H9 (cell line): ENCODE measurements at regions not wholly inside any gene's neighbourhood (a gene's known extent, or its start where the extent isn't known, plus 50 kb on each side); places are given as distances from the start of the nearest gene placed in this dataset.

Source experiments
- DNase-seq: peaks from one replicate; pipeline ENCODE4 v3.0.0-alpha.2; 2017
- H2AFZ ChIP-seq: one replicate; pipeline ENCODE4 v1.6.1; 2013; ENCODE audit warnings: mild to moderate bottlenecking, low read length, control low read depth, moderate library complexity
- H2AK5ac ChIP-seq: 2 replicates; pipeline ENCODE4 v1.6.1; 2013; ENCODE audit warnings: low read length, control low read depth, mixed read lengths; ENCODE audit not compliant: insufficient read length
- H2BK120ac ChIP-seq: one replicate; pipeline ENCODE4 v1.6.1; 2013; ENCODE audit warnings: low read depth, mild to moderate bottlenecking, low read length, control low read depth, inconsistent platforms; ENCODE audit not compliant: poor library complexity, severe bottlenecking
- H2BK12ac ChIP-seq: 2 replicates; pipeline ENCODE4 v1.6.1; 2013; ENCODE audit warnings: low read length, control low read depth, mixed read lengths, low read depth; ENCODE audit not compliant: insufficient read length
- H2BK15ac ChIP-seq: 2 replicates; pipeline ENCODE4 v1.6.1; 2013; ENCODE audit warnings: low read depth, low read length, control low read depth
- H2BK20ac ChIP-seq: one replicate; pipeline ENCODE4 v1.6.1; 2013; ENCODE audit warnings: low read depth, mild to moderate bottlenecking, low read length, control low read depth, inconsistent platforms; ENCODE audit not compliant: poor library complexity, severe bottlenecking
- H2BK5ac ChIP-seq: 2 replicates; pipeline ENCODE4 v1.6.1; 2013; ENCODE audit warnings: low read length, control low read depth, mixed read lengths; ENCODE audit not compliant: insufficient read length
- H3K14ac ChIP-seq: 2 replicates; pipeline ENCODE4 v1.6.1; 2013; ENCODE audit warnings: low read length, control low read depth; ENCODE audit not compliant: insufficient read depth
- H3K18ac ChIP-seq: 2 replicates; pipeline ENCODE4 v1.6.1; 2013; ENCODE audit warnings: low read depth, mild to moderate bottlenecking, mixed read lengths, low read length, control low read depth; ENCODE audit not compliant: insufficient read length
- H3K23ac ChIP-seq: 2 replicates; pipeline ENCODE4 v1.6.1; 2013; ENCODE audit warnings: low read length, control low read depth, mixed read lengths, low read depth; ENCODE audit not compliant: insufficient read length
- H3K23me2 ChIP-seq: 2 replicates; pipeline ENCODE4 v1.6.1; 2013; ENCODE audit warnings: low read depth, mild to moderate bottlenecking, mixed read lengths, low read length, control low read depth; ENCODE audit not compliant: insufficient read length, poor library complexity, severe bottlenecking
- H3K27ac ChIP-seq: 2 replicates; pipeline ENCODE4 v1.5.1; 2013; ENCODE audit warnings: low read length, control low read depth, mixed read lengths, low read depth; ENCODE audit not compliant: insufficient read length
- H3K27me3 ChIP-seq: 2 replicates; pipeline ENCODE4 v1.6.1; 2013; ENCODE audit warnings: low read length, control low read depth, inconsistent platforms; ENCODE audit not compliant: insufficient read depth
- H3K4ac ChIP-seq: 2 replicates; pipeline ENCODE4 v1.6.1; 2013; ENCODE audit warnings: low read depth, mild to moderate bottlenecking, control low read depth, inconsistent platforms, low read length, moderate library complexity
- H3K4me1 ChIP-seq: 2 replicates; pipeline ENCODE4 v1.6.1; 2013; ENCODE audit warnings: low read length, control low read depth, inconsistent platforms; ENCODE audit not compliant: insufficient read depth
- H3K4me2 ChIP-seq: 2 replicates; pipeline ENCODE4 v1.6.1; 2013; ENCODE audit warnings: low read length, control low read depth, mixed read lengths; ENCODE audit not compliant: insufficient read length, insufficient read depth
- H3K56ac ChIP-seq: 2 replicates; pipeline ENCODE4 v1.6.1; 2013; ENCODE audit warnings: low read depth, mild to moderate bottlenecking, mixed read lengths, low read length, control low read depth; ENCODE audit not compliant: insufficient read length
- H3K79me1 ChIP-seq: 2 replicates; pipeline ENCODE4 v1.6.1; 2013; ENCODE audit warnings: low read depth, mild to moderate bottlenecking, moderate library complexity, low read length, control low read depth, inconsistent platforms; ENCODE audit not compliant: insufficient read depth, poor library complexity, severe bottlenecking
- H3K79me2 ChIP-seq: 2 replicates; pipeline ENCODE4 v1.6.1; 2013; ENCODE audit warnings: low read length, control low read depth, inconsistent platforms; ENCODE audit not compliant: insufficient read depth
- H3K9ac ChIP-seq: 2 replicates; pipeline ENCODE4 v1.6.1; 2013; ENCODE audit warnings: low read length, control low read depth, mixed read lengths; ENCODE audit not compliant: insufficient read length; ENCODE audit errors: extremely low read depth
- H3K9me3 ChIP-seq: one replicate; pipeline ENCODE4 v1.6.1; 2013; ENCODE audit warnings: low read depth, low read length, inconsistent platforms; ENCODE audit not compliant: control insufficient read depth
- H3T11ph ChIP-seq: one replicate; pipeline ENCODE4 v1.6.1; 2013; ENCODE audit warnings: mild to moderate bottlenecking, low read length, control low read depth, inconsistent platforms
- H4K20me1 ChIP-seq: one replicate; pipeline ENCODE4 v1.6.1; 2013; ENCODE audit not compliant: control insufficient read depth, insufficient read length, insufficient read depth
- H4K5ac ChIP-seq: 2 replicates; pipeline ENCODE4 v1.6.1; 2013; ENCODE audit warnings: low read depth, mild to moderate bottlenecking, mixed read lengths, low read length, control low read depth; ENCODE audit not compliant: insufficient read length
- H4K8ac ChIP-seq: replicated peaks from 2 replicates; pipeline ENCODE4 v1.6.1; 2013; ENCODE audit warnings: low read length, control low read depth, mixed read lengths, low read depth; ENCODE audit not compliant: insufficient read length
- H4K91ac ChIP-seq: 2 replicates; pipeline ENCODE4 v1.6.1; 2013; ENCODE audit warnings: low read depth, mild to moderate bottlenecking, moderate library complexity, mixed read lengths, low read length, control low read depth; ENCODE audit not compliant: insufficient read length
- H3K27ac Mint-ChIP-seq, 3 experiments: 2 replicates in 2 of 3; 3 replicates in 1 of 3; pipeline ENCODE4 v1.8.0; 2020 to 2021; ENCODE audit warnings: mixed read lengths in 3 of 3, mild to moderate bottlenecking in 1 of 3, moderate library complexity in 1 of 3
- H3K27me3 Mint-ChIP-seq: 2 replicates; pipeline ENCODE4 v1.8.0; 2021; ENCODE audit warnings: low read depth, mild to moderate bottlenecking, moderate library complexity, mixed read lengths
- H3K36me3 Mint-ChIP-seq, 3 experiments: 2 replicates in 2 of 3; 3 replicates in 1 of 3; pipeline ENCODE4 v1.8.0; 2020 to 2021; ENCODE audit warnings: low read depth in 3 of 3, mixed read lengths in 3 of 3; ENCODE audit not compliant: insufficient read depth in 1 of 3
- H3K4me1 Mint-ChIP-seq, 2 experiments: 2 replicates each; pipeline ENCODE4 v1.8.0; 2020; ENCODE audit warnings: mixed read lengths in 2 of 2
- H3K4me3 Mint-ChIP-seq, 2 experiments: 2 replicates in 1 of 2; 3 replicates in 1 of 2; pipeline ENCODE4 v1.8.0; 2020 to 2021; ENCODE audit warnings: mild to moderate bottlenecking in 2 of 2, mixed read lengths in 2 of 2, moderate library complexity in 1 of 2
- H3K9me3 Mint-ChIP-seq, 2 experiments: 2 replicates in 1 of 2; 3 replicates in 1 of 2; pipeline ENCODE4 v1.8.0; 2020; ENCODE audit warnings: mild to moderate bottlenecking in 2 of 2, mixed read lengths in 2 of 2, moderate library complexity in 1 of 2
- WGBS: extraction: QIAGEN DNeasy Blood & Tissue Kit; methylation state at CpG from one replicate; pipeline ENCODE4 v1.1.7; 2013; ENCODE audit warnings: missing lambda C conversion rate, low lambda C conversion rate, mixed read lengths; ENCODE audit not compliant: insufficient read length; ENCODE audit errors: extremely low coverage; 5-methylcytosine and 5-hydroxymethylcytosine counted together
- TF ChIP-seq, protein P1 (sequence below): fragments of 200-600 bp; sonication (generic); conservative IDR thresholded peaks from 3 replicates; pipeline ENCODE4 v1.8.0; 2021; ENCODE audit warnings: antibody characterized with exemption, mild to moderate bottlenecking

- Histone ChIP-seq H3K27me3 (no peaks in the 10 kb centered on the region), H2BK120ac (no peak overlapping the region), H2AK5ac (no peak overlapping the region), H3K18ac (no peak overlapping the region), H3K23me2 (no peaks in the 10 kb centered on the region), H2BK20ac (no peak overlapping the region), H4K8ac (no peak overlapping the region), H2AFZ (no peak overlapping the region), H4K20me1 (no peaks in the 10 kb centered on the region), H3K79me2 (no peaks in the 10 kb centered on the region), H3K9ac (no peak overlapping the region), H3T11ph (no peak overlapping the region), H4K91ac (no peak overlapping the region), H3K4me1 (no peaks in the 10 kb centered on the region), H3K14ac (no peak overlapping the region; the same call in 1 of the 2 replicates), H3K4ac (no peak overlapping the region), H3K23ac (no peak overlapping the region), H3K79me1 (no peaks in the 10 kb centered on the region), H3K4me2 (no peak overlapping the region), H3K9me3 (no peaks in the 10 kb centered on the region), H2BK5ac (no peak overlapping the region), H2BK15ac (no peak overlapping the region), H4K5ac (no peak overlapping the region), H3K27ac (no peak overlapping the region), H3K56ac (no peak overlapping the region), H2BK12ac (no peak overlapping the region)
- Mint-ChIP-seq H3K4me3 (no peak overlapping the region), H3K27ac (no peak overlapping the region), H3K4me1 (peaks cover 14 to 21% of the 10 kb centered on the region in 2 experiments), H3K27me3 (peaks cover 1% of the 10 kb centered on the region), H3K36me3 (no peaks in the 10 kb centered on the region), H3K9me3 (no peaks in the 10 kb centered on the region)
- TF ChIP-seq, protein P1, sequence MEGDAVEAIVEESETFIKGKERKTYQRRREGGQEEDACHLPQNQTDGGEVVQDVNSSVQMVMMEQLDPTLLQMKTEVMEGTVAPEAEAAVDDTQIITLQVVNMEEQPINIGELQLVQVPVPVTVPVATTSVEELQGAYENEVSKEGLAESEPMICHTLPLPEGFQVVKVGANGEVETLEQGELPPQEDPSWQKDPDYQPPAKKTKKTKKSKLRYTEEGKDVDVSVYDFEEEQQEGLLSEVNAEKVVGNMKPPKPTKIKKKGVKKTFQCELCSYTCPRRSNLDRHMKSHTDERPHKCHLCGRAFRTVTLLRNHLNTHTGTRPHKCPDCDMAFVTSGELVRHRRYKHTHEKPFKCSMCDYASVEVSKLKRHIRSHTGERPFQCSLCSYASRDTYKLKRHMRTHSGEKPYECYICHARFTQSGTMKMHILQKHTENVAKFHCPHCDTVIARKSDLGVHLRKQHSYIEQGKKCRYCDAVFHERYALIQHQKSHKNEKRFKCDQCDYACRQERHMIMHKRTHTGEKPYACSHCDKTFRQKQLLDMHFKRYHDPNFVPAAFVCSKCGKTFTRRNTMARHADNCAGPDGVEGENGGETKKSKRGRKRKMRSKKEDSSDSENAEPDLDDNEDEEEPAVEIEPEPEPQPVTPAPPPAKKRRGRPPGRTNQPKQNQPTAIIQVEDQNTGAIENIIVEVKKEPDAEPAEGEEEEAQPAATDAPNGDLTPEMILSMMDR = no peak
- WGBS = no CpG with 5 or more reads among the region's 12 CpGs
- no peak for DNase-seq
These were observed 106.6 kb upstream of the TMPRSS2 start for GRCh38 chr21:41614511-41614910.
